Endothelial cell (in vitro differentiated cells): ENCODE measurements at regions not wholly inside any gene's neighbourhood (a gene's known extent, or its start where the extent isn't known, plus 50 kb on each side); places are given as distances from the start of the nearest gene placed in this dataset.

ENCODE experiments used
- DNase-seq: peaks from one replicate; pipeline ENCODE4 v3.0.0; 2021; ENCODE audit warnings: low spot score
- H3K27ac Mint-ChIP-seq: one replicate; pipeline ENCODE4 v1.8.0; 2021; ENCODE audit warnings: mixed read lengths, inconsistent platforms; ENCODE audit not compliant: unreplicated experiment
- H3K27me3 Mint-ChIP-seq: one replicate; pipeline ENCODE4 v1.8.0; 2021; ENCODE audit warnings: mild to moderate bottlenecking, moderate library complexity, mixed read lengths, inconsistent platforms; ENCODE audit not compliant: unreplicated experiment
- H3K36me3 Mint-ChIP-seq: one replicate; pipeline ENCODE4 v1.8.0; 2021; ENCODE audit warnings: mild to moderate bottlenecking, low read depth, mixed read lengths, inconsistent platforms; ENCODE audit not compliant: unreplicated experiment
- H3K4me1 Mint-ChIP-seq: one replicate; pipeline ENCODE4 v1.8.0; 2021; ENCODE audit warnings: mild to moderate bottlenecking, mixed read lengths, inconsistent platforms; ENCODE audit not compliant: unreplicated experiment
- H3K4me3 Mint-ChIP-seq: one replicate; pipeline ENCODE4 v1.8.0; 2021; ENCODE audit warnings: mild to moderate bottlenecking, mixed read lengths, inconsistent platforms; ENCODE audit not compliant: unreplicated experiment
- H3K9me3 Mint-ChIP-seq: one replicate; pipeline ENCODE4 v1.8.0; 2021; ENCODE audit warnings: mixed read lengths, inconsistent platforms; ENCODE audit not compliant: unreplicated experiment
- CTCF ChIP-seq: fragments of 200-600 bp; sonication (generic); IDR thresholded peaks from one replicate; pipeline ENCODE4 v1.5.0; 2021; ENCODE audit warnings: antibody characterized with exemption; ENCODE audit not compliant: unreplicated experiment

DNA sequence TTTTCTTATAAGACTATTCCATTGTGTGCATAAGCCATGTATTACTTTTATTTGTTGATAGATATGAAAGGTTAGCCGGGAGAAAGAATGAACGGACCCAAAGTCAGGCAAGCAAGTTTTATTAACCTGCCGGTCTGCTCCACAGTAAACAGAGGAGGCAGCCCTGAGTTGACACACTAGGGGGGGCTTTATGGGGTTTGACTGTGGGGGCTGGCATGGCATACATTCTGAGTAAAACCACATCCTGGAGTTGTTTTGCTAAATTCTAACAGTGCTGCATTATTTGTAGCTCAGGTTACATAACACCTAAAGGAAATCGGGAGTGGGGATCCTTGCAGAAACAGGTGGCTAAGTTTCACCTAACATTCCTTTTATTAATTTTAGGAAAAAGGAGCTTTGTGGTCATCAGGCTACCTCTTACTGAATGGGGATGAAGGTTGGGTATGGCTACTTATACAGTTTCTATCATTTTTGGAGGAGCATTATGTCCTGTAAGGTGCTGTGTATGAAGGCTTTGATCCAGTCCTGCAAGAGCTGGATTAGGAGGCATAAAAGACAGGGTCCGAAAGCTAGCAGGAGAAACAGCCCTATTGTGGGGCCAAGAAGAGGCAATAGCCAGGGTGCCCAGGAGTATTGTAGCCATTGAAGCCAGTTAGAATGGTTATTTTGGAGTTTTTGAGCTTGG, 107.4 kb upstream of the USP9Y start:
- Mint-ChIP-seq H3K36me3 (peaks cover 10% of the 10 kb centered on the region), H3K9me3 (peaks cover 14% of the 10 kb centered on the region), H3K4me1 (no peaks in the 10 kb centered on the region), H3K4me3 (no peak overlapping the region), H3K27ac (no peak overlapping the region), H3K27me3 (peaks cover 8% of the 10 kb centered on the region)
- DNase-seq = no peak
- TF ChIP-seq CTCF = no peak

GRCh38 chrY:12598783-12599182, 102.2 kb upstream of the USP9Y start:
- Mint-ChIP-seq H3K27me3 (peaks cover 8% of the 10 kb centered on the region), H3K36me3 (peaks cover 10% of the 10 kb centered on the region), H3K4me1 (no peaks in the 10 kb centered on the region), H3K4me3 (no peak overlapping the region), H3K9me3 (peaks cover 14% of the 10 kb centered on the region), H3K27ac (no peak overlapping the region)
- DNase-seq = no peak
- TF ChIP-seq CTCF = no peak

DNA sequence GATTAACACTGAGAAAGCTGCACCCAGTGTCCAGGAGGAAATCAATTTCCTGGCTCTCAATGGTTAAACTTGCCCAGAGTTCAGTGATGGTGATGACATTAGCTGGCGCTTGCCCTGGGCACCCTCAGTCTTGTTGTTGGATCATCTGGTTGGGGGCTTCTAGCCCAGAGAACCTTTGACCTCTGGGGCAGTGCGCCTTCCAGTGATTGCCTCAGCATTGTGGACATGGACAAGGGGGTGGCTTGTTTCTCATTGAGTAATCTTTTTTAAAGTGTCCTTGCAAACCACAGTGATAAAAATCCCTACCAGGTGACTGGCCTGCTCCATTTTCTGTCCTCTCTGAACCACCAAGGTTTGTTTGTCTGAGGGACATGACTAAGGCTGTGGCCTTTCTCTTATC, 95.6 kb upstream of the USP9Y start:
- DNase-seq = no peak
- Mint-ChIP-seq H3K27ac (no peak overlapping the region), H3K4me3 (no peak overlapping the region), H3K9me3 (no peaks in the 10 kb centered on the region), H3K36me3 (no peaks in the 10 kb centered on the region), H3K4me1 (no peaks in the 10 kb centered on the region), H3K27me3 (no peaks in the 10 kb centered on the region)
- TF ChIP-seq CTCF = no peak

DNA sequence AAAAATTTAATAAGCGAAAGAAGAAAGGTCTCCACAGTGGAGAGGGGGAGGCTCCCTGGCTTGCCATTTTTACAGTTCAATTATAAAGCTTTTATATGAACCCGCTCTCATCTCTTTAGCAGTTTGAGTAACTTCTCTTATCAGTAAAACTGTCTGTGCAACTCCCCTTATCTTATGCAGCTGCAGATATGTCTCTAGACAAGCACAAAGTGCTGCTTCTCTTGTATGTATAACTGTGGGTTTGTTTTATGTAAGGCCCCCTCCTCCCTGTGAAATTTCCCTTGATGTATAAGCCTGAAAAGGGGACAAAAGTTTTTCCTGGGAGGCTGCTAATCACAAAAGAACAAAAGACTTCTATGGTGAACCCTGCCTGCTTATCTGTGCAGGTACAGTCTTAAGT, 90.2 kb upstream of the USP9Y start:
- TF ChIP-seq CTCF = no peak
- Mint-ChIP-seq H3K27me3 (no peaks in the 10 kb centered on the region), H3K36me3 (no peaks in the 10 kb centered on the region)

GRCh38 chrY:12615733-12616446, 85.1 kb upstream of the USP9Y start:
- Mint-ChIP-seq H3K9me3 (no peaks in the 10 kb centered on the region), H3K36me3 (no peaks in the 10 kb centered on the region), H3K27ac (no peak overlapping the region), H3K27me3 (no peaks in the 10 kb centered on the region), H3K4me3 (no peak overlapping the region), H3K4me1 (no peaks in the 10 kb centered on the region)
- no peak for DNase-seq
- TF ChIP-seq CTCF = no peak

More for the DNA sequence above, 90.2 kb upstream of the USP9Y start:
- DNase-seq = no peak
- H3K4me3 Mint-ChIP-seq = no peak overlapping the region
- H3K4me1 Mint-ChIP-seq = no peaks in the 10 kb centered on the region
- H3K27ac Mint-ChIP-seq = no peak overlapping the region
- no peaks in the 10 kb centered on the region for H3K9me3 Mint-ChIP-seq
